ENCODE measurements at regions not wholly inside any gene's neighbourhood (a gene's known extent, or its start where the extent isn't known, plus 50 kb on each side); places are given as distances from the start of the nearest gene placed in this dataset.

DNA sequence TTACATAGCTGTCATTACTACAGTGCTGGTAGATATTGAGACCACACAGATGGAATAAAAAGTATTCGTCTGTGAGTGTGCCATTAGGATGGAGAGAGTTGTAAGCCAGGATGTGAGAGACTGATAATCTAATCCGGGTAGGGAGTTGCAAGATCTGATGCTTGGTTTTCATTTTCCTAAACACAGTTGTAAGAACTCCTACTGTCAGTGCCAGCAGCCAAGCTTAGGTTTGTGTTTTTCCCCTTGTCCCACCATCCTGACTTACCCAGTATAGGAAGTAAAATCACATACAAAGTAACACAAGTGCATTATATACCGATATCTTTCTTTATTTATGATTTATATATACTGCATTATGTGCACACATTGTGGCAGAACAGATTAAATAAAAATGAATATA lies 726.4 kb upstream of the PCDH20 start:
- Histone ChIP-seq H4K20me1 (no peaks in the 10 kb centered on the region), H3K4me1 (peaks cover 9% of the 10 kb centered on the region; the same call in 1 of the 2 replicates), H3K27ac (no peak overlapping the region), H3K9ac (no peak overlapping the region), H3K36me3 (no peaks in the 10 kb centered on the region), H3K4me2 (no peak overlapping the region), H3K4me3 (no peak overlapping the region), H3K9me3 (peaks cover 62% of the 10 kb centered on the region), H3K27me3 (no peaks in the 10 kb centered on the region)
- no peak for TF ChIP-seq Cebpa-rat (IDR thresholded peaks at IDR 0.05)

DNA sequence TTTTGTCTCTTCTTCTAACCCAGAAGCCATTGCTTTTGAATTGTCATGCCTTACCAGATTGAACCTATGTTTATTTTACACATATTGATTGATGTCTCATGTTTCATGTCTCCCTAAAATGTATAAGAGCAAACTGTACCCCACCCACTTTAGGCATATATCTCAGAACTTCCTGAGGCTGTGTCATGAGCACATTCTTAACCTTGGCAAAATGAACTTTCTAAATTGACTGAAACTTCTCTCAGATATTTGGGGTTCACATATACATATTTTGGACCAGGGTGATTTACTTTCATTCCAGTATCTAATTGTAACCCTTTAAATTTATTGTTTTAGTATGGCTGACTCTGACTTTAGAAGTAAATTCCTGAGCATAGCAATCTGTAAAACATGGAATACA lies 723.9 kb upstream of the PCDH20 start:
- H3K36me3 ChIP-seq: no peaks in the 10 kb centered on the region
- H3K9me3 ChIP-seq: peaks cover 53% of the 10 kb centered on the region
- H4K20me1 ChIP-seq: no peaks in the 10 kb centered on the region
- TF ChIP-seq Cebpa-rat (IDR thresholded peaks at IDR 0.05): no peak
- no peak overlapping the region for H3K4me3 ChIP-seq
- no peak overlapping the region for H3K9ac ChIP-seq
- H3K4me1 ChIP-seq: peaks cover 9% of the 10 kb centered on the region; the same call in 1 of the 2 replicates
- no peak overlapping the region for H3K27ac ChIP-seq
- no peaks in the 10 kb centered on the region for H3K27me3 ChIP-seq
- no peak overlapping the region for H3K4me2 ChIP-seq

DNA sequence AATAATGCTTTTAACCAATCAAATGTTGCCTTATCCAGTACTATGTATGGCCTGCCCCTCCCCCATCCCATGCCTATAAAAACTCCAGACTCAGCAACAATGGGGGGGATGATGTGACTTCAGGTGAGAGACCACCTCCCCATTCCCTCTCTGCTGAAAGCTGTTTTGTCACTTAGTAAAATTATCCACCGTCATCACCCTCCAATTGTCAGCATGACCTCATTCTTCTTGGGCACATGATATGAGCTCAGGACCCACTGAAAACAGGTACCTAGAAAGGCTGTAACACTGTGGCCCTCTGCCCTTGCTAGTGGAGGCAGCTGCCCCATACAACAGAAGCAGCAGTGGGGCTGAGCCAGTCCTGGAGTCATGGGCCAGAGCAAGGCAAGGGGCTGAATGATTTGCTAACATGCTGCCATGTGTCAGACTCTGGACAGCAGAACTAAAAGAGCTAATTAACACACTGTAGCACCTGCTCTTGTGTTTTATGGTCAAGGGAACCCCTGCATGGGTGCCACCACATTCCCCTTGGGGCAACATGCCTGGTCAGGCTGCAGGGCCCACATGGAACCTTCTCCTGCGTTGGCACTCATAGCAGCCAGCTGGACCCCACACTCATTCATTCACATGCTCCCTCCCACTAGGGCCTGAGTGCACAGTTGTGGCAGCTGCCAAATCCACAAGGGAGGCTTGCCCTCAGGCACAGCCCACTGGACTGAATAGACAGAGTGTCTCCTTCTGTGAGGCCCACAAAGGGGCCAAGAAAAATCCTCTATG lies 722.2 kb upstream of the PCDH20 start:
- H4K20me1 ChIP-seq: no peaks in the 10 kb centered on the region
- no peaks in the 10 kb centered on the region for H3K36me3 ChIP-seq
- H3K4me3 ChIP-seq: no peak overlapping the region
- H3K9me3 ChIP-seq: peaks cover 48% of the 10 kb centered on the region
- no peak overlapping the region for H3K27ac ChIP-seq
- H3K27me3 ChIP-seq: no peaks in the 10 kb centered on the region
- H3K4me2 ChIP-seq: no peak overlapping the region; the same call in 1 of the 2 replicates
- H3K9ac ChIP-seq: no peak overlapping the region
- H3K4me1 ChIP-seq: peaks cover 4% of the 10 kb centered on the region; the same call in 1 of the 2 replicates
- no peak for TF ChIP-seq Cebpa-rat (IDR thresholded peaks at IDR 0.05)

DNA sequence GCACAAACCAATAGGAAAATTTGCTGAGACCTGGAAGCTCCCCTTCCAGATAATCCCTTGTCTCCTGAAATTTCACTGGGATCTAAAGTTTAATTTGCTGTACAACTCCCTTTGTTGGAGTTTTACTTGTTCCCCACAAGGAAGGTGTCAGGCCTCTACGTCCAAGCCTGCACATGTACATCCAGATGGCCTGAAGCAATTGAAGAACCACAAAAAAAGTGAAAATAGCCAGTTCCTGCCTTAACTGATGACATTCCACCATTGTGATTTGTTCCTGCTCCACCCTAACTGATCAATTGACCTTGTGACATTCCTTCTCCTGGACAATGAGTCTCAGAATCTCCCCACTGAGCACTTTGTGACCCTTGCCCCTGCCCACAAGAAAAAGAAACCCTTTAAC lies 716.0 kb upstream of the PCDH20 start:
- H3K4me1 ChIP-seq: peaks cover 20% of the 10 kb centered on the region
- no peak for TF ChIP-seq Cebpa-rat (IDR thresholded peaks at IDR 0.05)
- H4K20me1 ChIP-seq: no peaks in the 10 kb centered on the region
- H3K9me3 ChIP-seq: peaks cover 9% of the 10 kb centered on the region
- H3K27ac ChIP-seq: no peak overlapping the region
- H3K9ac ChIP-seq: no peak overlapping the region
- no peaks in the 10 kb centered on the region for H3K27me3 ChIP-seq
- H3K4me3 ChIP-seq: no peak overlapping the region
- no peak overlapping the region for H3K4me2 ChIP-seq
- no peaks in the 10 kb centered on the region for H3K36me3 ChIP-seq

DNA sequence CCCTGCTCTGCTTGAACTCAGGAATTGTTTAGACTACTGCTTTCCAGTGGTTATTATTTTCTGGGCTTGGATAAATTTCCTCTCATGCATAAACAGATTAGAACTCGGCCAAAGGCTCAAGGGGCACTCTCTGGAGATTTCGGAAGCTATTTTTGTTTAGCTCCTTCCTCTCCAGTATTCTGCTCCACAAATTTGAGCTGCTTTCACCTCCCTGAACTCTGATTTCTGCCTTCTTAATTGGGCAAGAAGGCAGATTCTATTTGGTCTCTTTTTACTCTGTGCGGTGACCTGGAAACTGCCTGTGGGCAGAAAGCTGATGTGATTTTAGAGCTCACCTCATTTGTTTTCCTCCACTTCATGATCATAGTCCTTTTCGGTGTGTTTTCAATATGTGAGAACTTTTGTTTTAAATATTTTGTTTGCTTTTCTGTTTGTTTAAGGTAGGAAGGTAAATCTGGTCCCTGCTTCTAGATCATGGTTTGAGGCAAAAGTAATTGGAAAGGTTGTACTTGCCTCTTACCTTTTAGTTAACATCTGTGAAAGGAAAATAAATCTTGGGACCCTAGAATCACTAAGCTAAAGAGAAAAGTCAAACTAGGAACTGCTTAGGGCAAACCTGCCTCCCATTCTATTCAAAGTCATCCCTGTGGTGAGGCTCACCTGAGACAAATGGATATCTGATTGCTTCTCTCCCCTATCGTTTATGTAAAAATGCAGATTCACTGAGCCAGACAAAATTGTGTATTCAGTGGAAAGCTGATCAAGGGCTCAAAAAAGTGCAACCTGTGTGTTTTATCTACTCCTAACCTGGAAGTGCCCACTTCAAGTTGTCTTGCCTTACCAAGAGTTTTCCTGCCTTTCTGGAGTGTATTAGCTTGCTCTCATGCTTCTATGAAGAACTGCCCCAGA lies 714.7 kb upstream of the PCDH20 start:
- Histone ChIP-seq H3K27me3 (no peaks in the 10 kb centered on the region), H3K36me3 (no peaks in the 10 kb centered on the region), H3K4me1 (peaks cover 20% of the 10 kb centered on the region), H3K9ac (no peak overlapping the region), H3K9me3 (peaks cover 9% of the 10 kb centered on the region), H3K27ac (no peak overlapping the region), H3K4me2 (peak overlapping the region; percentile 64), H3K4me3 (no peak overlapping the region), H4K20me1 (no peaks in the 10 kb centered on the region)
- no peak for TF ChIP-seq Cebpa-rat (IDR thresholded peaks at IDR 0.05)

DNA sequence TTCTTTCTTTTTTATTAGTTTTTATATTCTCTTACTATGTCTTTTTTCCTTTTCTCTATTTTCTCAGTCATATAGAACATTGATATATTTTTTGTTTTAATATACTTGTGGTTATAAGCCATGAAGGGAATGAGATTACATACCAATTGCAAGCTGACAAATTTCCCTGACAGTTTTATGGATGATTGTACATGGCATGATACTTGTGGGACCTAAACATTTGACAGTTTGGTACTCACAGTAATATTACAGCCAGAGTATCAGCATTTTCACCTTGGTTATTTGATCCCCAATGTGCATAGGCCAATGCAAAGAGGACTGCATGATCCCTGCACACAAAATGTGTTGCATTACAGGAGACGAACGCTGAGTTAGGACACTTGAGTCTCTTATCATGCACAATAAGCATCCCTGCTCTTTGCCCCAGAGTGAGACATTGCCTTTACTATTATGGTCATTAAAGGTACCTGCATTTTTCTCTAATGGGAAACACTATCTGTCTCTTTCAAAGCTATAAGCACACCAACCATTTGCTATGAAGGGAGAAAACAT lies 713.4 kb upstream of the PCDH20 start:
- Histone ChIP-seq H3K4me3 (no peak overlapping the region), H3K27me3 (no peaks in the 10 kb centered on the region), H3K9ac (no peak overlapping the region), H3K4me1 (peaks cover 20% of the 10 kb centered on the region), H3K9me3 (peaks cover 9% of the 10 kb centered on the region), H4K20me1 (no peaks in the 10 kb centered on the region), H3K4me2 (no peak overlapping the region), H3K27ac (no peak overlapping the region), H3K36me3 (no peaks in the 10 kb centered on the region)
- TF ChIP-seq Cebpa-rat (IDR thresholded peaks at IDR 0.05): no peak

DNA sequence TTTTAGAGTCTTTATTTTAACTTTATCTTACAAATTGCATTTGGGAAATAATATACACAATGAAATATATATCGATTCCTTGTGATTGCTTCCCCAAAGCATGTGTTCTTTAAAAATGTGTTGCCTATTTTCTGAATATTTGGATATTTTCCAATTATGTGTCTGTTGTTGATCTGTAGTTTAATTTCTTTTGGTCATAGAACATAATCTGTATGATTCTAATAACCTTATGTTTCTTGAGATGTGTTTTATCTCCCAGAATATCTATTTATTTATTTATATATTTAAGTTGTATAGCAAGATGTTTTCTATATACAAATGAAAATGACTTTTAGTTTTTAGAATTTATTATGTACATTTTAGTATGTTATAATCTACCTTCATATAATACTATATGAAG lies 710.8 kb upstream of the PCDH20 start:
- Histone ChIP-seq H3K4me1 (peaks cover 20% of the 10 kb centered on the region), H3K4me2 (no peak overlapping the region), H3K9me3 (peaks cover 7% of the 10 kb centered on the region), H3K9ac (no peak overlapping the region), H3K4me3 (no peak overlapping the region), H3K27ac (no peak overlapping the region), H3K36me3 (no peaks in the 10 kb centered on the region), H3K27me3 (no peaks in the 10 kb centered on the region), H4K20me1 (no peaks in the 10 kb centered on the region)
- no peak for TF ChIP-seq Cebpa-rat (IDR thresholded peaks at IDR 0.05)

DNA sequence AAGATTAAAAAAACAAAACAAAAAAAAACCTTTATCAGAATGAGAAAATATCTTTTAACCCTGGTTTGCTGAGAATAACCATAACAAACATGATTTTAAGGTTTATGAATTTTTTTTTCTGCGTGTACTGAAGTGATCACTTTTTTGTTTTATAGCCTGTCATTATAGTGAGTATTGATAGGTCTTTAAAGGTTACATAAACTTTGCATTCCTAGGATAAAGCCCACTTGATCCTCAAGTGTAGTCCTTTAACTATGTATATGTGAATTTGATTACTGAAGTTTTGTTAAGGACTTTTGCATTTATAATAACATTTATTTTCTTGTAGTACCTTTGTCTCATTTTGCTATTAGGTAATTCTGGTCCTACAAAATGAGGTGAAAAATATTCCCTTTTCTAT lies 709.8 kb upstream of the PCDH20 start:
- Histone ChIP-seq H3K36me3 (no peaks in the 10 kb centered on the region), H3K27ac (no peak overlapping the region), H3K4me3 (no peak overlapping the region), H3K9ac (no peak overlapping the region), H3K9me3 (peaks cover 10% of the 10 kb centered on the region), H3K4me1 (peaks cover 17% of the 10 kb centered on the region), H3K4me2 (no peak overlapping the region), H3K27me3 (no peaks in the 10 kb centered on the region), H4K20me1 (no peaks in the 10 kb centered on the region)
- no peak for TF ChIP-seq Cebpa-rat (IDR thresholded peaks at IDR 0.05)

DNA sequence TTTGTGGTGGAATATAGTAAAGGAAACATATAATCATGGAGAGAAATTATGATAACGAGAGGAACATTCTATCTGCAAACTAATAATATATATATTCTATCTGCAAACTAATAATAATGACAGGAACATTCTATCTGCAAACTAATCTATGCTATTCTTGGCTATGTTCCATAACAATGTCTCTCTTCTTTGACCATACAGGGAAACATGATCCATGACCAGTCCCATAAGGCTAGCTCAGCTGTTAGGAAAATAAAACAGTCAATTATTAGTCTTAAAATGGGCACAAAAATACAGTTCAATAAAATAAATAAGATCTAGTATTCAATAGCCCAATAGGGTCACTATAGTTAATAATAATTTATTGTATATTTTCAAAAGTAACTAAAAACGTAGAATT lies 707.8 kb upstream of the PCDH20 start:
- H3K36me3 ChIP-seq: no peaks in the 10 kb centered on the region
- no peak overlapping the region for H3K27ac ChIP-seq
- peaks cover 9% of the 10 kb centered on the region for H3K4me1 ChIP-seq
- H3K4me3 ChIP-seq: no peak overlapping the region
- no peak overlapping the region for H3K9ac ChIP-seq
- H3K9me3 ChIP-seq: peaks cover 10% of the 10 kb centered on the region
- no peaks in the 10 kb centered on the region for H3K27me3 ChIP-seq
- H3K4me2 ChIP-seq: no peak overlapping the region
- H4K20me1 ChIP-seq: no peaks in the 10 kb centered on the region
- no peak for TF ChIP-seq Cebpa-rat (IDR thresholded peaks at IDR 0.05)

DNA sequence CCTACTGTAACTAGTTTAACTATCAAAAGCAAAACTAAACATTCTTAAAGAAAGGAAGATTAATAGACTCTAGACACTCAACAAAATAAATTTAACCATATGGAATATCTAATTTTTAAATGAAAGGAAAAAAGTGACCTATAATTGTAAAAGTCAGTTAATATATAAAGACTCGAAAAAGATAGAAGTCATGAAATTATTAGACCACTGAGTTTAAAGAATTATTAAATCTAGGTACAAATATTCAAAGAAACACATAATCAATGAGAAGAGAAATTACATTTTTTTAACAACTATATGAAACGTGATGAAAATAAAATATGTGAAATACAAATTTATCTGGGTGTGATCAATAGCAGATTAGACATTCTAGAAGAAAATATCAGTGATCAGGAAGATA lies 706.8 kb upstream of the PCDH20 start:
- H3K27me3 ChIP-seq: no peaks in the 10 kb centered on the region
- TF ChIP-seq Cebpa-rat (IDR thresholded peaks at IDR 0.05): no peak
- H3K4me3 ChIP-seq: no peak overlapping the region
- H3K4me2 ChIP-seq: no peak overlapping the region
- no peak overlapping the region for H3K9ac ChIP-seq
- H3K9me3 ChIP-seq: peaks cover 10% of the 10 kb centered on the region
- no peaks in the 10 kb centered on the region for H4K20me1 ChIP-seq
- no peak overlapping the region for H3K27ac ChIP-seq
- peaks cover 9% of the 10 kb centered on the region for H3K4me1 ChIP-seq
- H3K36me3 ChIP-seq: no peaks in the 10 kb centered on the region

All from BLaER1 (cell line).